ENCODE measurements at regions not wholly inside any gene's neighbourhood (a gene's known extent, or its start where the extent isn't known, plus 50 kb on each side); places are given as distances from the start of the nearest gene placed in this dataset.
"Not testable (repeated sequence)": the region's sequence is repeated elsewhere in the genome, so short reads cannot be mapped to it uniquely, and the experiment has no call there.

- DNase-seq: no peak
These were observed 79.5 kb upstream of the HAPLN1 start for GRCh38 chr5:83800201-83800600.

DNA sequence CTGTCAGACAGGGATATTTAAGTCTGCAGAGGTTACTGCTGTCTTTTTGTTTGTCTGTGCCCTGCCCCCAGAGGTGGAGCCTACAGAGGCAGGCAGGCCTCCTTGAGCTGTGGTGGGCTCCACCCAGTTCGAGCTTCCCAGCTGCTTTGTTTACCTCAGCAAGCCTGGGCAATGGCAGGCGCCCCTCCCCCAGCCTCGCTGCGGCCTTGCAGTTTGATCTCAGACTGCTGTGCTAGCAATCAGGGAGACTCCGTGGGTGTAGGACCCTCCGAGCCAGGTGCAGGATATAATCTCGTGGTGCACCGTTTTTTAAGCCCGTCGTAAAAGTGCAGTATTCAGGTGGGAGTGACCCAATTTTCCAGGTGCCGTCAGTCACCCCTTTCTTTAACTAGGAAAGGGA lies 78.4 kb upstream of the HAPLN1 start:
- not testable (repeated sequence) for DNase-seq

DNA sequence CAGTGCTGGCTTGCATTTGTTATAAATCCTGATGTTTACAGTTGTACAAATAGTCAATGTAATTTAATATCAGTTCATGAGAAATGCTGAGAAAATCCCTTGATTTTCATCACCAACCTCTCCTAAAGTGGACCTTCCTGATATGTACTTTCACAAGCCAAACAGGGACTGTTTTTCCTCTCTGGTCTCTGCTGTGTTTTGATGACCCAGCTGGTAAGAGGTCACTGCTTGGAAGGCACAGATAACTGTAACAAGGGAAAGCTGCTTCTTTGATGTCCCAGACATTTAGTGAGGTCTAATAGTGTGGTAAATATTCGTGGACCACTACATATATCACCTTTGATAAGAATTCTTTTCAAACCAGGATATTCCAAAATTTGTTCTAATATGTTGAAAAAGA lies 68.7 kb upstream of the HAPLN1 start:
- DNase-seq: no peak

DNA sequence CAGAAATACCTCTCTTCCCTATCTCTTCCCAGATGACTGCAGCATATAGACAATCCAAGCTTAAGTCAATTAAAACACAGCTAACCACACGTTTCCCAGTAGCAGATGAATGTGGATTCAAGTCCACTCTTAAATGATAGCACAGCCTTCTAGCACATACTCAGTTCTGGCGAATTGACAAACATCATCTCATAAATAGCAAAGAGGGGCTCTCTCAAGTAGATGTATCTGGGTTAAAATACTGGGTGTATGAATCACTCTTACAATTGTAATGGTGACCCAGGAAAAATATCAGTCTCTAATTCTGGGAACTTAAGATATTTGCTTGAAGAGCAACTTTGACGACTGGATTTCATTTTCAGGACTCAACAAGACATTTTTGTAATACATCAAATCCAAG lies 67.0 kb upstream of the HAPLN1 start:
- DNase-seq: no peak

GRCh38 chr5:83785176-83785668 lies 64.6 kb upstream of the HAPLN1 start:
- DNase-seq: no peak

DNA sequence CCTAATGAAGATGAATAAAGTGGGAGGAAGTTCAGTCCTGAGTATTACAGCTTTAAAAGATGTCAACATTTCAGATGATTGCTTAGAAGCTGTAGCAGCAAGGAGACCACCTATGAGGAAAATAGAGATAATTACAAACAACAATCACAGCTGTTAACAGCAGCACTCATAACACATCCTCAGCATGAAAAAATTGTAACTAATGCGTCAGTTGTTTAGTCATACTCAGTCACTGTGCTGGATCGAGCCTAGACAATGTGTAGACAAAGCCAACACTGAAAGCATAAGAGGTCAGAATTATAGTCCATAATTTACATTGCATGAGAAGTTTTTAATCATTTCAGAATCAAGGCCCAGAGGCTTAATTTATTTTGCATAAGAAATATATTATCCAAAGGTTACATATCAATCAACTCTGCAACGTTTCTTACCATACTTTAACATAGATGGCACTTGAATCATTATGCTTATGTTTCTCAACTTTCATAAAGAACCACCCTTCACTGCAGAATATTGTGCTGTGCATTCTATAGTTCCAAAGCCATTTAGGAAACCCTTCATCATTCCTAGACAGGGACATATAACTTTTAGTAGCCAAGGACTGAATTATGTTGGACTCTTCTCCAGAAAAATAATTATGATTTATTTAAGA lies 60.2 kb upstream of the HAPLN1 start:
- no peak for DNase-seq

DNA sequence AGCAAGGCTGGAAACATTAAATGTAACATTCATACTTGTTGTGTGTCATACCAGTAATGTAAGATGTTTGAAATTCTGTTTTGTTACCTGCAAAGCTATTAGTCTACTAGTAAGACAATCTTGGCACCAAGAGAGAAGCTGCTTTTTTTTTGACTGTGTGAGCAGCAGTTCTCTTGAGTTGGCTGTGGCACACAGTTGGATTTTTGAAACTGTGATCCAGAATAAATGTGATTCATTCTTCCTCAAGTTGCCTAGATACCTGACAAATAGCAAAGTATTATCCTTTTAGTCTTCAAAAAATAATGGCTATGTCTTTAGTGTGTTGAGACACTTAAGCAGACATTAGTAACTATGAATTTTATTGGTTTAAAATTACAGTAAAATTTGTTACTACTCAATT lies 57.2 kb upstream of the HAPLN1 start:
- peak; percentile 15 for DNase-seq

GRCh38 chr5:83776437-83777031 lies 55.9 kb upstream of the HAPLN1 start:
- DNase-seq: peak; percentile 37

All from dermis blood vessel endothelial cell (primary cell).